ENCODE measurements at regions not wholly inside any gene's neighbourhood (a gene's known extent, or its start where the extent isn't known, plus 50 kb on each side); places are given as distances from the start of the nearest gene placed in this dataset.

- Mint-ChIP-seq H3K36me3 (ENCODE audit: insufficient read depth) (no peaks in the 10 kb centered on the region), H3K9me3 (peaks cover 5% of the 10 kb centered on the region), H3K27me3 (peaks cover 15% of the 10 kb centered on the region), H3K27ac (ENCODE audit: low read depth) (no peak overlapping the region), H3K4me1 (peaks cover 37% of the 10 kb centered on the region), H3K4me3 (no peak overlapping the region)
- DNase-seq (ENCODE audit: low spot score in 2 of 2): no peak
- ATAC-seq (replicated peaks; ENCODE audit: extremely low read depth, poor library complexity, severe bottlenecking): no peak
Observed at GRCh38 chr20:24150406-24150805, 161.8 kb upstream of the GGTLC1 start.

GRCh38 chr20:24149881-24150307 is 161.3 kb upstream of the GGTLC1 start:
- H3K27me3 Mint-ChIP-seq: peaks cover 15% of the 10 kb centered on the region
- no peak for DNase-seq (ENCODE audit: low spot score in 2 of 2)
- no peak overlapping the region for H3K27ac Mint-ChIP-seq (ENCODE audit: low read depth)
- no peak overlapping the region for H3K4me3 Mint-ChIP-seq
- peaks cover 5% of the 10 kb centered on the region for H3K9me3 Mint-ChIP-seq
- ATAC-seq (replicated peaks; ENCODE audit: extremely low read depth, poor library complexity, severe bottlenecking): no peak
- H3K4me1 Mint-ChIP-seq: peaks cover 43% of the 10 kb centered on the region
- H3K36me3 Mint-ChIP-seq (ENCODE audit: insufficient read depth): no peaks in the 10 kb centered on the region

GRCh38 chr20:24149175-24149574 is 160.6 kb upstream of the GGTLC1 start:
- H3K36me3 Mint-ChIP-seq (ENCODE audit: insufficient read depth): no peaks in the 10 kb centered on the region
- H3K4me3 Mint-ChIP-seq: no peak overlapping the region
- peaks cover 11% of the 10 kb centered on the region for H3K27me3 Mint-ChIP-seq
- H3K27ac Mint-ChIP-seq (ENCODE audit: low read depth): no peak overlapping the region
- no peak for DNase-seq (ENCODE audit: low spot score in 2 of 2)
- ATAC-seq (replicated peaks; ENCODE audit: extremely low read depth, poor library complexity, severe bottlenecking): no peak
- peaks cover 49% of the 10 kb centered on the region for H3K4me1 Mint-ChIP-seq
- H3K9me3 Mint-ChIP-seq: peaks cover 5% of the 10 kb centered on the region

- peak; percentile 68 for ATAC-seq (replicated peaks; ENCODE audit: extremely low read depth, poor library complexity, severe bottlenecking)
- peak overlapping the region; percentile 3 for H3K4me3 Mint-ChIP-seq
- peak overlapping the region; percentile 52 for H3K27ac Mint-ChIP-seq (ENCODE audit: low read depth)
- peaks cover 5% of the 10 kb centered on the region for H3K9me3 Mint-ChIP-seq
- no peak for DNase-seq (ENCODE audit: low spot score in 2 of 2)
- H3K27me3 Mint-ChIP-seq: peaks cover 3% of the 10 kb centered on the region
- peaks cover 56% of the 10 kb centered on the region for H3K4me1 Mint-ChIP-seq
- H3K36me3 Mint-ChIP-seq (ENCODE audit: insufficient read depth): no peaks in the 10 kb centered on the region
Observed at GRCh38 chr20:24148372-24148771, 159.8 kb upstream of the GGTLC1 start.

- peak overlapping the region; percentile 3 for H3K4me3 Mint-ChIP-seq
- peaks cover 59% of the 10 kb centered on the region for H3K4me1 Mint-ChIP-seq
- no peaks in the 10 kb centered on the region for H3K36me3 Mint-ChIP-seq (ENCODE audit: insufficient read depth)
- no peaks in the 10 kb centered on the region for H3K27me3 Mint-ChIP-seq
- H3K27ac Mint-ChIP-seq (ENCODE audit: low read depth): peak overlapping the region; percentile 52
- ATAC-seq (replicated peaks; ENCODE audit: extremely low read depth, poor library complexity, severe bottlenecking) (no peak), DNase-seq (ENCODE audit: low spot score in 2 of 2) (no peak)
- H3K9me3 Mint-ChIP-seq: peaks cover 5% of the 10 kb centered on the region
Observed at GRCh38 chr20:24147961-24148360, 159.4 kb upstream of the GGTLC1 start.

- no peak overlapping the region for H3K4me3 Mint-ChIP-seq
- H3K27ac Mint-ChIP-seq (ENCODE audit: low read depth): peak overlapping the region; percentile 52
- H3K27me3 Mint-ChIP-seq: no peaks in the 10 kb centered on the region
- peaks cover 5% of the 10 kb centered on the region for H3K9me3 Mint-ChIP-seq
- ATAC-seq (replicated peaks; ENCODE audit: extremely low read depth, poor library complexity, severe bottlenecking) (no peak), DNase-seq (ENCODE audit: low spot score in 2 of 2) (no peak)
- no peaks in the 10 kb centered on the region for H3K36me3 Mint-ChIP-seq (ENCODE audit: insufficient read depth)
- H3K4me1 Mint-ChIP-seq: peaks cover 63% of the 10 kb centered on the region
Observed at GRCh38 chr20:24147479-24147878, 158.9 kb upstream of the GGTLC1 start.

- no peaks in the 10 kb centered on the region for H3K27me3 Mint-ChIP-seq
- H3K4me3 Mint-ChIP-seq: no peak overlapping the region
- peaks cover 63% of the 10 kb centered on the region for H3K4me1 Mint-ChIP-seq
- ATAC-seq (replicated peaks; ENCODE audit: extremely low read depth, poor library complexity, severe bottlenecking): no peak
- H3K27ac Mint-ChIP-seq (ENCODE audit: low read depth): peak overlapping the region; percentile 54
- no peaks in the 10 kb centered on the region for H3K36me3 Mint-ChIP-seq (ENCODE audit: insufficient read depth)
- no peak for DNase-seq (ENCODE audit: low spot score in 2 of 2)
- peaks cover 5% of the 10 kb centered on the region for H3K9me3 Mint-ChIP-seq
Observed at GRCh38 chr20:24146231-24146634, 157.7 kb upstream of the GGTLC1 start.

- ATAC-seq (replicated peaks; ENCODE audit: extremely low read depth, poor library complexity, severe bottlenecking) (no peak), DNase-seq (ENCODE audit: low spot score in 2 of 2) (no peak)
- H3K36me3 Mint-ChIP-seq (ENCODE audit: insufficient read depth): no peaks in the 10 kb centered on the region
- H3K9me3 Mint-ChIP-seq: peaks cover 5% of the 10 kb centered on the region
- H3K27me3 Mint-ChIP-seq: no peaks in the 10 kb centered on the region
- H3K27ac Mint-ChIP-seq (ENCODE audit: low read depth): no peak overlapping the region
- peak overlapping the region; percentile 10 for H3K4me3 Mint-ChIP-seq
- peaks cover 57% of the 10 kb centered on the region for H3K4me1 Mint-ChIP-seq
Observed at GRCh38 chr20:24144371-24144770, 155.8 kb upstream of the GGTLC1 start.

GRCh38 chr20:24141111-24141510 is 152.5 kb upstream of the GGTLC1 start:
- Mint-ChIP-seq H3K4me3 (no peak overlapping the region), H3K27ac (ENCODE audit: low read depth) (no peak overlapping the region), H3K4me1 (peaks cover 37% of the 10 kb centered on the region), H3K27me3 (no peaks in the 10 kb centered on the region), H3K36me3 (ENCODE audit: insufficient read depth) (no peaks in the 10 kb centered on the region), H3K9me3 (no peaks in the 10 kb centered on the region)
- DNase-seq (ENCODE audit: low spot score in 2 of 2): no peak
- ATAC-seq (replicated peaks; ENCODE audit: extremely low read depth, poor library complexity, severe bottlenecking): no peak

GRCh38 chr20:24139846-24140245 is 151.3 kb upstream of the GGTLC1 start:
- no peaks in the 10 kb centered on the region for H3K9me3 Mint-ChIP-seq
- no peak overlapping the region for H3K27ac Mint-ChIP-seq (ENCODE audit: low read depth)
- no peak overlapping the region for H3K4me3 Mint-ChIP-seq
- DNase-seq (ENCODE audit: low spot score in 2 of 2) (no peak), ATAC-seq (replicated peaks; ENCODE audit: extremely low read depth, poor library complexity, severe bottlenecking) (no peak)
- H3K27me3 Mint-ChIP-seq: no peaks in the 10 kb centered on the region
- H3K36me3 Mint-ChIP-seq (ENCODE audit: insufficient read depth): no peaks in the 10 kb centered on the region
- H3K4me1 Mint-ChIP-seq: peaks cover 31% of the 10 kb centered on the region

- Mint-ChIP-seq H3K27ac (ENCODE audit: low read depth) (no peak overlapping the region), H3K4me3 (no peak overlapping the region), H3K27me3 (no peaks in the 10 kb centered on the region), H3K4me1 (peaks cover 28% of the 10 kb centered on the region), H3K36me3 (ENCODE audit: insufficient read depth) (no peaks in the 10 kb centered on the region), H3K9me3 (no peaks in the 10 kb centered on the region)
- ATAC-seq (replicated peaks; ENCODE audit: extremely low read depth, poor library complexity, severe bottlenecking): no peak
- no peak for DNase-seq (ENCODE audit: low spot score in 2 of 2)
Observed at GRCh38 chr20:24138951-24139350, 150.4 kb upstream of the GGTLC1 start.

GRCh38 chr20:24138196-24138857 is 149.7 kb upstream of the GGTLC1 start:
- ATAC-seq (replicated peaks; ENCODE audit: extremely low read depth, poor library complexity, severe bottlenecking) (no peak), DNase-seq (ENCODE audit: low spot score in 2 of 2) (no peak)
- Mint-ChIP-seq H3K27me3 (no peaks in the 10 kb centered on the region), H3K27ac (ENCODE audit: low read depth) (peak overlapping the region; percentile 47), H3K9me3 (no peaks in the 10 kb centered on the region), H3K36me3 (ENCODE audit: insufficient read depth) (no peaks in the 10 kb centered on the region), H3K4me1 (peaks cover 23% of the 10 kb centered on the region), H3K4me3 (no peak overlapping the region)

- no peaks in the 10 kb centered on the region for H3K9me3 Mint-ChIP-seq
- DNase-seq (ENCODE audit: low spot score in 2 of 2) (no peak), ATAC-seq (replicated peaks; ENCODE audit: extremely low read depth, poor library complexity, severe bottlenecking) (no peak)
- no peaks in the 10 kb centered on the region for H3K27me3 Mint-ChIP-seq
- H3K27ac Mint-ChIP-seq (ENCODE audit: low read depth): no peak overlapping the region
- no peak overlapping the region for H3K4me3 Mint-ChIP-seq
- peaks cover 25% of the 10 kb centered on the region for H3K4me1 Mint-ChIP-seq
- no peaks in the 10 kb centered on the region for H3K36me3 Mint-ChIP-seq (ENCODE audit: insufficient read depth)
Observed at GRCh38 chr20:24136659-24137246, 148.2 kb upstream of the GGTLC1 start.
